HG03139 (cell line): ENCODE measurements at regions not wholly inside any gene's neighbourhood (a gene's known extent, or its start where the extent isn't known, plus 50 kb on each side); places are given as distances from the start of the nearest gene placed in this dataset.

Experiments used
- ATAC-seq: cut with Tn5 transposase; IDR thresholded peaks from one replicate; pipeline ENCODE4 v1.9.1; 2021; ENCODE audit not compliant: unreplicated experiment

DNA sequence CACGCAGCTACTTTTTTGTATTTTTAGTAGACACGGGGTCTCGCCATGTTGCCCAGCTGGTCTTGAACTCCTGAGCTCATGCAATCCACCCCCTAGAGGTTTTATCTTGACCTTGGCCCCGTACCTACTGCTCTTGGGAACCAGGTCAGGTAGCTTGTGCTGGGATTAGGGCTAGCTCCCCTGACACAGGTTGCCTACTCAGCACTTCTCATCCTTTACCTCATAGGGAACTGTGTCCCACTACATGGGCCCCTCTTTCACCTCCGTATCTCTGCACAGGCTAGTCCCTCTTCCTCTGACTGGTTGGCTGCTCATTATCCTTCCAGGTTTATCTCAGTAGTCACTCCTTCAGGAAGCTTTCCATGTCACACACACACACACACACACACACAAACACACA is 58.0 kb upstream of the ITPRID1 start:
- ATAC-seq, result no peak

DNA sequence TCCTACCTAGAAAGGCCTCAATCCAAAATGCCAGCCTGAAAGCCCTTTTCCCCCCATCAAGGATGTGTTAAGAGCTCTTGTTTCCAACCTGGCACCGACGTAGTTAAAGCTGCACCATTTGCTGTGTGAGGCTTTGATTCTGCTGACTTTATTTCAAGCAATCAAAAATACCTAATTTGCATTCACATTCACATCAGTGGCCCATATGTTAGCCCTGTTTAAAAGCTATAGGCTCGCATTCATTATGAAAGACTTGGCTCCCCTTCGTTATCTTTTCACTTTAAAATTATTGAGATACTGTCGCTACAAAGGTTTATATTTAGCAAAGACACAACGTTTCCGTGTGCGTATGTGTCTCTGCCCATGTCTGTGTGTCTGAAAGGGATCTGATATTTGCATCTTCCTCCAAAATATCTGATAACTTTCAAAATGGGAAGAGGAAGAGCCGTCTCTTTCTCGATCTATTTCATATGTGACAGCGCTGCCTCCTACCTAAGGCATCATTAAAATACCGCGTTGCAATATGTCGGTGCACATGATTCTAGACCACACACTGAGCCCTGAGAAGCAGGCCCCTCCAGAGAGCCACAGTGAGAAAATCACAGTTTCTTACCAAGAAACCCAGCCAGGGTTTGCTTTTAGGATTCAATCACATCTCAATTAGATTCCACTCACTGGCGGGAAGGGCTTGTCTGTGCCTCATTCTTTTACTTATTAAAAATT is 57.1 kb upstream of the ITPRID1 start:
- ATAC-seq, result no peak

DNA sequence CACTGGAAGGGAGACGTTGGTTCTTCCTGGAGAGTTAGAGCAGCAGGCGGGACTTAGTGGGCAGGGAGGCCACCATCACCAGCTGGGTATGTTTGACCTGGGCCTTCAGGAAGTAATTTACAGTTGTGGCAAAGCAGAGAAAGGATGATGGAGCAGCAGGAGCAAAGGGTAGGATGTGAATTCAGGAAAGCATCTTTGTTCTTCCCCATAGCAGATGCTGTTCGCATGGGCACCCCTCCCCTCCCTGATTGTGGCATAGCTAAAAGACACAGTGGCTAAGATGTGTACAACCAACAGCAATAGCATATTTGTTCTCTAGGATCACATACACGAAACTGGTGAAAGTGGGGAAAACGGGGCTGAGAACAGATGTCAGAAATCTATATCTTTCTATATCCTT is 56.3 kb upstream of the ITPRID1 start:
- ATAC-seq, result no peak

DNA sequence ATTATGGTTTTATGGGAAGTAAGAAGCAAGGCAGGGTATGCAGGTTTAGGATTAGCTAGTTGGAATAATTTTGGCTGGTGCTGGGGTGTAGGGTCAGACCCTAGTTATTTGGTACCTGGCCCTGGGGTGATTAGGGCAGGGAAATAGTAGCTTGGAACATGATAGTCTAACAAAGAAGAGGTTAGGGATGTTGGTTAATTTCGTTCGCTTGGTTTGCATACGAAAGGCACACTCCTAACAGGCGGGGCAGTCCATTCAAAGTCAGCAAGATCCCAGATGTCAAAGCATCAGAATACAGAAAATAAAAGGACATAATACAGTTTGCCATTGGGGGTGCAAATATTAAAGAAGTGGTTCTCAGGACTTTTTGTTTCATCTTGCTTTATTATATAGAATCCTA is 55.7 kb upstream of the ITPRID1 start:
- ATAC-seq, result no peak

DNA sequence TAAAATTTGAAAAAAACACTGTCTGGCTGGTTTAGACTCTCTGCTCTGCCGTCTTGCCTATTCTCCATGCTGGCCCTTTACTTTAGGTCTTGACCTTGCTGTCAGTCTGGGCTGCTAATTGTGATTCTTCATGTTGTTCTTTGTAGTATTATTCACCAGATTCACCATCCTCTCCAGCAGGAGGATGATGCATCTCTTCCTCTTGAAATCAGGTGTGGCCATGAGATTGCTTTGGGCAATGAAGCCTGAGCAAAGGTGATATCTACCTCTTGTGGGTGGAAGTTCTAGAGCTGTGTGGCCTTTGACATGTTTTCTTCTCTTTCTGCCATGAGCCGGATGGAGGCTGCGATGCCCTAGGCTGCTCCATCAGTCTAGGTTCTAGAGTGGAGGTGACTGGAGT is 51.3 kb upstream of the ITPRID1 start:
- ATAC-seq, result no peak
